Gastroesophageal sphincter (tissue), 3 donors: ENCODE measurements at regions not wholly inside any gene's neighbourhood (a gene's known extent, or its start where the extent isn't known, plus 50 kb on each side); places are given as distances from the start of the nearest gene placed in this dataset.

Experiments used
- CTCF ChIP-seq, 4 experiments: fragments of 200-600 bp in 2 of 4; fragments of 450-650 bp in 2 of 4; sonication (generic) in 1 of 4; IDR thresholded peaks; one replicate each; pipeline ENCODE4 v1.5.1; 2017 to 2019; ENCODE audit warnings: antibody characterized with exemption in 4 of 4, mild to moderate bottlenecking in 2 of 4, moderate library complexity in 2 of 4
- EP300 ChIP-seq: sonication (generic); formaldehyde crosslinking; IDR thresholded peaks from one replicate; pipeline ENCODE4 v1.6.1; 2017; ENCODE audit warnings: antibody characterized with exemption, mild to moderate bottlenecking
- POLR2A ChIP-seq, 2 donors: fragments of 450-650 bp; IDR thresholded peaks; one replicate each; pipeline ENCODE4 v1.6.1; 2017; ENCODE audit warnings: antibody characterized with exemption in 2 of 2, mild to moderate bottlenecking in 2 of 2, moderate library complexity in 1 of 2
- POLR2AphosphoS5 ChIP-seq: sonication (generic); formaldehyde crosslinking; IDR thresholded peaks from one replicate; pipeline ENCODE4 v1.6.1; 2017; ENCODE audit warnings: antibody characterized with exemption

GRCh38 chrX:96183391-96183790 lies 501.3 kb upstream of the DIAPH2 start:
- no peak for TF ChIP-seq CTCF (IDR thresholded peaks at IDR 0.05)
- no peak for TF ChIP-seq EP300
- no peak for TF ChIP-seq POLR2A (IDR thresholded peaks at IDR 0.05)
- TF ChIP-seq POLR2AphosphoS5: no peak
